Effector memory CD8-positive, alpha-beta T cell (primary cell): ENCODE measurements at regions not wholly inside any gene's neighbourhood (a gene's known extent, or its start where the extent isn't known, plus 50 kb on each side); places are given as distances from the start of the nearest gene placed in this dataset.
"Not testable (repeated sequence)": the region's sequence is repeated elsewhere in the genome, so short reads cannot be mapped to it uniquely, and the experiment has no call there.

ENCODE experiments used
- ATAC-seq: fragments of 150-1000 bp; cut with Tn5 transposase; replicated peaks from 2 replicates; pipeline ENCODE4 v1.10.0; 2021; ENCODE audit warnings: mild to moderate bottlenecking, moderate library complexity
- DNase-seq, 3 experiments: peaks; one replicate each; pipeline ENCODE4 v3.0.0; 2021
- H3K27ac Mint-ChIP-seq, 2 donors: one replicate each; pipeline ENCODE4 v1.8.0; 2022; ENCODE audit warnings: mild to moderate bottlenecking in 2 of 2, mixed read lengths in 2 of 2, moderate library complexity in 2 of 2
- H3K27me3 Mint-ChIP-seq, 2 donors: one replicate each; pipeline ENCODE4 v1.8.0; 2022; ENCODE audit warnings: mixed read lengths in 2 of 2
- H3K36me3 Mint-ChIP-seq: one replicate; pipeline ENCODE4 v1.8.0; 2022; ENCODE audit warnings: mild to moderate bottlenecking, moderate library complexity, mixed read lengths; ENCODE audit not compliant: insufficient read depth
- H3K4me1 Mint-ChIP-seq, 2 donors: one replicate each; pipeline ENCODE4 v1.8.0; 2022; ENCODE audit warnings: low read depth in 2 of 2, mixed read lengths in 2 of 2
- H3K4me3 Mint-ChIP-seq, 2 donors: one replicate each; pipeline ENCODE4 v1.8.0; 2022; ENCODE audit warnings: mild to moderate bottlenecking in 2 of 2, mixed read lengths in 2 of 2, moderate library complexity in 2 of 2
- H3K9me3 Mint-ChIP-seq, 2 donors: one replicate each; pipeline ENCODE4 v1.8.0; 2022; ENCODE audit warnings: mixed read lengths in 2 of 2

DNA sequence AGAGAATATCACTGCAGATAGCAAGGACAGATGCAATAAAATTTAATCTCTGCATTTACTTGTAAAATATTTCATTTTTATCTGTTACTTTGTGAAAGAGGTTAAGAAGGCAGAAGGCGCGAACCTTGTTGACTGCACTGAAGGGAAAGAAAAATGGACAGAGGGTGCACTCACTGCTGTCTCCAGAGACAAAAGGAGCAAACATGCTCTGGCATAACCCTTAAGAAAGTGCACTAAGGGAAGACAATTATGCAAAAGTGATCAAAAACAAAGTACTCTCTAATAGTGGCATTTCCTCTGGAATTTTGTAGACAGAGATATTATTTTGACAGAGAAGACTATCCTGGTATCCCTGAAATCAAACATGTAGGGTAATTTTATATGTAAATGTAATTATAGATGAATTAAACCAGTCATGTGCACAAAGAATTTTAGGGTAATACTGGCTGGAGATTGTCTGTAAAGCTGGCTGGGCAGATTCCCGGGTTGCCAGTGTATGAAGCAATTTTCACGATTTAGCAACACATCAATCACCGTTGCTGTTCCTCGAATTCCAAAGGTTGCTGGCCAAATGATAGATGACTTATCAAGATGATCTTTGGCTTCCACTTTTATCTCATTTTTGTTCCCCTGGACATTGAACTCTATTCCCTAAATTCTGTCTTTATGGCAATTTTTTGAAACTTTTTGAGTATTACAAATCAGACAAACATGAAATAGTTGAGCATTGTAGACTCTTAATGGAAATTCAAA is 1176.9 kb downstream of the SUCLG1 start:
- H3K4me1 Mint-ChIP-seq: no peaks in the 10 kb centered on the region
- no peak overlapping the region for H3K4me3 Mint-ChIP-seq
- H3K27ac Mint-ChIP-seq: no peak overlapping the region
- H3K9me3 Mint-ChIP-seq: peaks cover 2 to 6% of the 10 kb centered on the region in 2 donors
- no peak for ATAC-seq
- no peak for DNase-seq
- no peaks in the 10 kb centered on the region for H3K36me3 Mint-ChIP-seq
- no peaks in the 10 kb centered on the region for H3K27me3 Mint-ChIP-seq

DNA sequence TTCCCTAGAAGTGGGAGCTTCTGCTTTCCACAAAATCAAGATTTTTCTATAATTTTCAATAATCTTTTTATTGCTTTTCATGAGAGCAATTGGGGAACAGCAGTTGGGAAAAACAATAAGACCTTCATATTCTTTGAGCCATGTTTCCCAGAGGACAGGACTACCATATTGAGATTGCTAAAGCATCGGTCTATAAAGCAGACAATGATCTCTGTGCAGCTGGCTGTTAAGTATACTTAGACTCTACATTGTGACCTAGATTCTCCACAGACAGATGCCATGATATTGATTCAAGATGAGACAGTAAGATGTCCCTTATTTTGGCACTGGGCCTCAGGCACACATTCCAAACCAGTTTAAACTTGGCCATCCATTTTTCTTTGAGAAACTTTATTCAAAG is 1178.7 kb downstream of the SUCLG1 start:
- ATAC-seq (no peak), DNase-seq (no peak)
- Mint-ChIP-seq H3K27me3 (no peaks in the 10 kb centered on the region), H3K36me3 (no peaks in the 10 kb centered on the region), H3K4me1 (no peaks in the 10 kb centered on the region), H3K27ac (no peak overlapping the region), H3K9me3 (peaks cover 4 to 6% of the 10 kb centered on the region in 2 donors), H3K4me3 (no peak overlapping the region)

DNA sequence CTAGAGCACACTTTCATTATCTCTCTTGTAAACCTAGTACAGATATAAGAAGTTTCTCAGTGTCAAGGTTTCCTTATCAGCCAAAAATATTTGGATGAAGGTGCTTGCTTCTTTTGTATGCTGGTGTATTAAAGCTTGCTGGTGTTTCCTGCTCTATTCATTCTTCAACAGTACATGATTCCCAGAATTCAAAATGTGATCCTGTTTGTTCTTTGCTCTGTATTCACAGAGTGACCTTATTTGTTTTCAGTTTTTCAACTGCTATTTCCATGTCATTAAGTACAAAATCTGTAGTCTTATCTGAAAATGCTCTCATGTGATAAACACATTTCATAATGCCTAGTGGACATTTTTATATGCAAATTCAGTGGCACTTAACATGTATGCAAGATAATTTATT is 1185.8 kb downstream of the SUCLG1 start:
- Mint-ChIP-seq H3K27me3 (no peaks in the 10 kb centered on the region), H3K27ac (no peak overlapping the region), H3K4me3 (no peak overlapping the region), H3K36me3 (no peaks in the 10 kb centered on the region), H3K9me3 (peaks cover 8 to 15% of the 10 kb centered on the region in 2 donors), H3K4me1 (no peaks in the 10 kb centered on the region)
- ATAC-seq (no peak), DNase-seq (no peak)

DNA sequence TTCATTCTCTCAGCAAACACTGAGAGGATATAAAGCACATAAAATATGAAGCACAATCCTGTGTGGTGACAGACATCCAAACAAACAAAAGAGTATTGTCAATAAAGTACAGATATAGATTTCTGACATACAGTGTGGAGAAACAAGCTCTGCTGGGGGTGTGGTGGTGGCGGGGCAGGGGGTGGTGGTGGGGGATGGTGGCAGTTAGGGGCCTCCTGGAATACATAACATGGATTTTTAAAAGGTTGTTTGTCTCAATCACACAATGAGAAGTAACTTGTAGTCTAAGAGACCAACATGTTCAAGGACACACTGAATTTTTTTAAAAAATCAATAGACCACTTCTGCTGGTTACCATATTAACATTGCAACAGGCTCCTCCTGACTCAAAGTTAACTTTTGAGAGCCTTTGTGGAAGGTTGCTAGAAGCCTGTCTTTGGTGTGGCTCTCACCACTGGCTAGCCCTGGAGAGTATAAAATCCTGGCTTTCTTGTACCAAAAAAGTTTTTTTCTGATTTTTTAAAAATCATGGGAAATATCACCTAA is 1197.4 kb downstream of the SUCLG1 start:
- Mint-ChIP-seq H3K27ac (no peak overlapping the region), H3K9me3 (peaks cover 5 to 33% of the 10 kb centered on the region in 2 donors), H3K36me3 (no peaks in the 10 kb centered on the region), H3K4me1 (no peaks in the 10 kb centered on the region), H3K4me3 (no peak overlapping the region), H3K27me3 (no peaks in the 10 kb centered on the region)
- no peak for DNase-seq
- ATAC-seq: no peak

DNA sequence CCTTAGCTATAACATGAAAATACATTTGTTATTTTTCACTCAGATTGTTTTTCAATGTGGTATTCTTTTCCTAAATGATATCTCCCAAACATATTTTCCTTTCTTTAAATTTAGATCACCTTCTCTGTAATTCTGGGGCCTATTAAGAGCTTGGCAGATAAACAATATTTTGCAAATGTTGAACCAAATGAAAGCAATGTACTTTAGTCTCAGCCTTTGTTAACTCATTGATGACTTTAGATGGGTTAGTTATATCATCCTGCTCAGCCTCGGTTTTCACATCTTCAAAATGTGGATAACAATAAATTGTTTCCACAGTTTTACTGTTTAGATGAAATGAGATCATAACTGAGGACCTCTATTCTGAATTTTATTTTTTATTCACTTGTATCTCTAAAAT is 1205.2 kb downstream of the SUCLG1 start:
- no peak for ATAC-seq
- H3K27me3 Mint-ChIP-seq: no peaks in the 10 kb centered on the region
- H3K36me3 Mint-ChIP-seq: no peaks in the 10 kb centered on the region
- H3K9me3 Mint-ChIP-seq: peaks cover 5 to 25% of the 10 kb centered on the region in 2 donors
- H3K4me1 Mint-ChIP-seq: no peaks in the 10 kb centered on the region
- H3K4me3 Mint-ChIP-seq: no peak overlapping the region
- no peak overlapping the region for H3K27ac Mint-ChIP-seq
- no peak for DNase-seq

DNA sequence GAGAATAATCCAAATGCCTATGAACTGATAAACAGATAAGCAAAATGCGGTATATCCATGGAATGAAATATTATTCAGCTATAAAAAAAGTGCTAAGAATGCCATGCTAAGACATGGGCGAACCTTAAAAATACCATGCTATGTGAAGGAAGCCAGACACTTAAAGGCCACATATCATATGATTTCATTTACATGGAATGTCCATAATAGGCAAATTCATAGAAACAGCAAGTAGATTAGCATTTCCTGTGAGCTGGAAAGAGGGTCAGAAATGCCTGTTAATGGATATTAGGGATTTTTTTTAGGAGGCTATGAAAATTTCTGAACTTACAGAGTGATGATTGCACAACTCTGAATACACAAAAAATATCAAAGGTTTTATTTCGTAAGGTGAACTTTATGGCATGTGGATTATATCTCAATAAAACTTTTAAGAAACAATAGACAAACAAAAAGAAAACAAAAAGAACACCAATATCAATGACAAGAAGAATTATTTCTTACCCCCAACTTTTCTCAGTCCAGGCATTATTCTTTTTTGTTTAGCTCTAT is 1207.7 kb downstream of the SUCLG1 start:
- Mint-ChIP-seq H3K27ac (no peak overlapping the region), H3K27me3 (no peaks in the 10 kb centered on the region), H3K36me3 (no peaks in the 10 kb centered on the region), H3K4me3 (no peak overlapping the region), H3K4me1 (no peaks in the 10 kb centered on the region), H3K9me3 (peaks cover 5 to 16% of the 10 kb centered on the region in 2 donors)
- no peak for ATAC-seq
- DNase-seq: no peak

DNA sequence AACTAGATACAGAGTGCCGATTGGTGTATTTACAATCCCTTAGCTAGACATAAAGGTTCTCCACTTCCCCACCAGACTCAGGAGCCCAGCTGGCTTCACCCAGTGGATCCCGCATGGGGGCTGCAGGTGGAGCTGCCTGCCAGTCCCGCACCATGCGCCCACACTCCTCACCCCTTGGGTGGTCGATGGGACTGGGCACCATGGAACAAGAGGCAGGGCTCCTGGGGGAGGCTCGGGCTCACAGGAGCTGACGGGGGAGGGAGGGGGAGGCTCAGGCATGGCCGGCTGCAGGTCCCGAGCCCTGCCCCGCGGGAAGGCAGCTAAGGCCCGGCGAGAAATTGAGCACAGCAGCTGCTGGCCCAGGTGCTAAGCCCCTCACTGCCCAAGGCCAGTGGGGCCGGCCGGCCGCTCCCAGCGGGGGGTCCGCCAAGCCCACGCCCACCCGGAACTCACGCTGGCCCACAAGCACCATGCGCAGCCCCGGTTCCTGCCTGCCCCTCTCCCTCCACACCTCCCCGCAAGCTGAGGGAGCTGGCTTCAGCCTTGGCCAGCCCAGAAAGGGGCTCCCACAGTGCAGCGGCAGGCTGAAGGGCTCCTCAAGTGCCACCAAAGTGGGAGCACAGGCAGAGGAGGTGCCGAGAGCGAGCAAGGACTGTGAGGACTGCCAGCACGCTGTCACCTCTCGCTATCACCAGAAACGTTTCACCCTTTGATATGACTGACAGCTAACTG is 1213.1 kb downstream of the SUCLG1 start:
- DNase-seq, H3K27ac Mint-ChIP-seq, H3K27me3 Mint-ChIP-seq, H3K9me3 Mint-ChIP-seq, ATAC-seq, H3K4me3 Mint-ChIP-seq, H3K4me1 Mint-ChIP-seq, H3K36me3 Mint-ChIP-seq: not testable (repeated sequence)

DNA sequence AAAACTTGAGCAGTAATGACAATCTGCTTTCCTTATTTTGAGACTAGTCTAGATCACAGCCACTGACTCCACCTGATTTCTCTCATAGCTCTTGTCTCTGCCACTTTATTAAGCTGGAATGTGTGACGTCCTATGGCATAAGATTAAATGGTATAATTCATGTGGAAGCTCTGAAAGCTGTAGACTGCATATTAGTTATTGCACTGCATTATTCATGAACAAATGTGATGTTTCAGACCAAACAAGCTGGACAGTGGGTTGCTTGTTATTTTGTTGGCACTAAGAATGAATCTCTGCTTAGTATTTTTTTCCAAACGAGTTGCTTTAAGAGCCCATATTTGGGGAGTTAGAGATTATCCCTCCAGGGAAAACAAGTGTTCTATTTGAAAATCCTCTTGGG is 1218.5 kb downstream of the SUCLG1 start:
- DNase-seq: no peak
- no peaks in the 10 kb centered on the region for H3K36me3 Mint-ChIP-seq
- no peaks in the 10 kb centered on the region for H3K4me1 Mint-ChIP-seq
- no peak overlapping the region for H3K27ac Mint-ChIP-seq
- no peaks in the 10 kb centered on the region for H3K27me3 Mint-ChIP-seq
- peaks cover 0 to 2% of the 10 kb centered on the region in 2 donors for H3K9me3 Mint-ChIP-seq
- no peak overlapping the region for H3K4me3 Mint-ChIP-seq
- no peak for ATAC-seq

DNA sequence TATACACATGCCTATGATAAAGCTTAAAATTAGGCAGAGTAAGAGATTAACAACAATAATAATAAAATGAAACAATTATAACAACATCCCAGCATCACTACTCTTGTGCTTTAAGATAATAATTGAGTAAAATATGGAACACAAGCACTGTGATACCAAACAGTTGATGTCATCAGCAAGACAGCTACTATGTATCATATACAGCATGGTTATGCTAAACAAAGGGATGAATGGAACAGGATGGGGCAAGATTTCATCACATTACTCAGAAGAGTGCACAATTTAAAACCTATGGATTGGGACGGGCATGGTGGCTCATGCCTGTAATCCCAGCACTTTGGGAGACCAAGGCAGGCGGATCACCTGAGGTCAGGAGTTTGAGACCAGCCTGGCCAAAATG is 1221.0 kb downstream of the SUCLG1 start:
- Mint-ChIP-seq H3K36me3 (no peaks in the 10 kb centered on the region), H3K27me3 (no peaks in the 10 kb centered on the region), H3K9me3 (peaks cover 4 to 8% of the 10 kb centered on the region in 2 donors), H3K27ac (no peak overlapping the region), H3K4me1 (no peaks in the 10 kb centered on the region), H3K4me3 (no peak overlapping the region)
- no peak for DNase-seq
- no peak for ATAC-seq

DNA sequence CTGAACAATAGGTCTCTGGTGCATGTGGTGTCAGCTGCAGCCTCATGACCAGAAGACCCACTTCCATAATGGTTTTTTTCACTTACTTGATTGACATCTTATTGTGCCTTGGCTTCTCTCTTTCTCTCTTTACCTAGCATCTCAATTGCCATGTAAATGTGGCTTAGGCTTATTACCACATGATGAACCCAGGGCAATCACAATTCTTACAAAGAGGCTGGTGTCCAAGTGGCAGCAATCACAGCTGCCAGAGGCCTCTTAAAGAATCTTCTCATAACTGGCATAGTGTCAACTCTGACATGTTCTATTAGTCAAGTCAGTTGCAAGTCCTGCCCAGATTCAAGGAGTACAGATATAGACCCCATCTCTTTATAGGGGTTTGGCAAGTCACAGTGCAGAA is 1224.8 kb downstream of the SUCLG1 start:
- H3K27me3 Mint-ChIP-seq: no peaks in the 10 kb centered on the region
- no peak overlapping the region for H3K4me3 Mint-ChIP-seq
- no peak for ATAC-seq
- no peak overlapping the region for H3K27ac Mint-ChIP-seq
- H3K4me1 Mint-ChIP-seq: no peaks in the 10 kb centered on the region
- no peaks in the 10 kb centered on the region for H3K36me3 Mint-ChIP-seq
- H3K9me3 Mint-ChIP-seq: peaks cover 4 to 8% of the 10 kb centered on the region in 2 donors
- DNase-seq: no peak

DNA sequence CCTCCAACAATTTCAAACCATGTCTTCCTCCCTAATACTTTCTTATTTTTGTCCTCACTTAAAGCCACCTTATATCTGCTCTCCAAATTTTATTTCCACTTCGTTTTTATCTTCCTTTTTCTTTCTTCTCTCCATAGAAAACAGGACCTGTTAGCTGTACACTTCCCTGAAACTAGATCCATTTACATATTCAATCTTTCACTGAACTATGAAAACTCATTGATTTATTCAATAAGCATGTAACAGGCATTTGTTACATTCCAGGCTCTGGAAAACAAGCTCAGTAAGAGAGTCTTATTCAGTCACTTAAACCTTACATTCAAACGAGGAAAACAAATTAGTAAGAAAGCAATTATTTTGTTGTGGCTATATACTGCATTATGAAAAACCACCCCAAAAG is 1225.3 kb downstream of the SUCLG1 start:
- no peak overlapping the region for H3K27ac Mint-ChIP-seq
- DNase-seq (no peak), ATAC-seq (no peak)
- H3K36me3 Mint-ChIP-seq: no peaks in the 10 kb centered on the region
- no peaks in the 10 kb centered on the region for H3K27me3 Mint-ChIP-seq
- H3K4me3 Mint-ChIP-seq: no peak overlapping the region
- peaks cover 4 to 8% of the 10 kb centered on the region in 2 donors for H3K9me3 Mint-ChIP-seq
- H3K4me1 Mint-ChIP-seq: no peaks in the 10 kb centered on the region

DNA sequence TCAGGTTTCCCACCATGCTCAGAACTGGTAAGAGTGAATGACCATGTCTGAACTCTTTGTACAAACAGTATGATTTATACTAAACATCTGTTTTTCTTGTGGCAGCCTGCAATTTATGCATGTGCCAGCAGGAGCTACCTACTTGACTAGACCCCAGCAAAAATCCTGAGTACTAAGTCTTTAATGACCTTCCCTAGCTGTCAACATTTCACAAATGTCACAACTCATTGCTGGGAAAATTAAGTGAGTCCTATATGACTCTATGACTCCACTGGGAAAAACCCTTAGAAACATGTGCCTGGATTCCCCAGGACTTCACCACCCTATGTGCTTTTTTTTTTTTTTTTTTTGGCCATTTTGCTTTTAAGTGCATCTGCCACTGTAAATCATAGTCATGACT is 1225.8 kb downstream of the SUCLG1 start:
- Mint-ChIP-seq H3K9me3 (peaks cover 4 to 8% of the 10 kb centered on the region in 2 donors), H3K4me3 (no peak overlapping the region), H3K27ac (no peak overlapping the region), H3K36me3 (no peaks in the 10 kb centered on the region), H3K4me1 (no peaks in the 10 kb centered on the region), H3K27me3 (no peaks in the 10 kb centered on the region)
- DNase-seq (no peak), ATAC-seq (no peak)

DNA sequence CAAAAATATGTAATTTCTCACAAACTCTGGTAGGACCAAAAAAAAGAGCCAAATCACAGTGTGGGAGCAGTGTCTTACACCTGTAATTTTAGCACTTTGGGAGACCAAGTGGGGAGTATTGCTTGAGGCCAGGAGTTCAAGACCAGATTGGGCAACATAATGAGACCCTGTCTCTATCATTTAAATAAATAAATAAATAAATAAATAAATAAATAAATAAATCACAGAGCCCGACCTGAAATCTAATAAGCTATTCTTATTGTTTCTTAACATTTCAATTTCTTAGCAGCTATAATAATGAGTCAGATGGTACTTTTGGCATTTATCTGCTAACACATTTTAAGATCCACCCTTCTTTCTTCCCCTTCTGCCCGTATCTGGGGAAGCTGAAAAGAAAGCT is 1229.6 kb downstream of the SUCLG1 start:
- H3K9me3 Mint-ChIP-seq: peaks cover 7 to 13% of the 10 kb centered on the region in 2 donors

More for the DNA sequence above, 1229.6 kb downstream of the SUCLG1 start:
- no peaks in the 10 kb centered on the region for H3K4me1 Mint-ChIP-seq
- no peak for ATAC-seq
- no peak overlapping the region for H3K4me3 Mint-ChIP-seq
- no peak for DNase-seq
- H3K36me3 Mint-ChIP-seq: no peaks in the 10 kb centered on the region
- H3K27me3 Mint-ChIP-seq: no peaks in the 10 kb centered on the region
- no peak overlapping the region for H3K27ac Mint-ChIP-seq
